ENCODE measurements at regions not wholly inside any gene's neighbourhood (a gene's known extent, or its start where the extent isn't known, plus 50 kb on each side); places are given as distances from the start of the nearest gene placed in this dataset.

DNA sequence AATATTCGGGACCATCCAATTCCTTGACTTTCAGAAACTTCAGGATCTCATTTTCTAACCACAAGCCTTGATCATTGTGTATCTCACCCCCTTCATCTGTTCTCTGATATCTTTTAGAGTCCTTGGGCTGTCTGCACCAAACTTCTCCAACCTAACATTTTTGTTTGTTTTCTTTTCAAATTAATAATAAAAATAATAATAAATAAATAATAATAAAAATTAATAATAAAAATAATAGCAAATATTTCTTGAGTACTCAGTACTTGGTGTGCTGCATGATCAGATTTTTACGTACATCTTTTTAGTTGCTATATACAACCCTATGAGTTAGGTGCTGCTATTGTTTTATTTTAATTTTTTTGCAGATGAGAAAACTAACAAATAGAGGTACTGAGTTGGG lies 70.2 kb upstream of the TPRG1 start:
- H3K27ac ChIP-seq: peak overlapping the region; percentile 91
- TF ChIP-seq POLR2AphosphoS5 (IDR thresholded peaks at IDR 0.05; ENCODE audit: insufficient read depth in 1 of 2, low read depth in 1 of 2): no peak
- TF ChIP-seq, protein P1, sequence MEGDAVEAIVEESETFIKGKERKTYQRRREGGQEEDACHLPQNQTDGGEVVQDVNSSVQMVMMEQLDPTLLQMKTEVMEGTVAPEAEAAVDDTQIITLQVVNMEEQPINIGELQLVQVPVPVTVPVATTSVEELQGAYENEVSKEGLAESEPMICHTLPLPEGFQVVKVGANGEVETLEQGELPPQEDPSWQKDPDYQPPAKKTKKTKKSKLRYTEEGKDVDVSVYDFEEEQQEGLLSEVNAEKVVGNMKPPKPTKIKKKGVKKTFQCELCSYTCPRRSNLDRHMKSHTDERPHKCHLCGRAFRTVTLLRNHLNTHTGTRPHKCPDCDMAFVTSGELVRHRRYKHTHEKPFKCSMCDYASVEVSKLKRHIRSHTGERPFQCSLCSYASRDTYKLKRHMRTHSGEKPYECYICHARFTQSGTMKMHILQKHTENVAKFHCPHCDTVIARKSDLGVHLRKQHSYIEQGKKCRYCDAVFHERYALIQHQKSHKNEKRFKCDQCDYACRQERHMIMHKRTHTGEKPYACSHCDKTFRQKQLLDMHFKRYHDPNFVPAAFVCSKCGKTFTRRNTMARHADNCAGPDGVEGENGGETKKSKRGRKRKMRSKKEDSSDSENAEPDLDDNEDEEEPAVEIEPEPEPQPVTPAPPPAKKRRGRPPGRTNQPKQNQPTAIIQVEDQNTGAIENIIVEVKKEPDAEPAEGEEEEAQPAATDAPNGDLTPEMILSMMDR (IDR thresholded peaks at IDR 0.05): no peak
- TF ChIP-seq POLR2A (IDR thresholded peaks at IDR 0.05): no peak

DNA sequence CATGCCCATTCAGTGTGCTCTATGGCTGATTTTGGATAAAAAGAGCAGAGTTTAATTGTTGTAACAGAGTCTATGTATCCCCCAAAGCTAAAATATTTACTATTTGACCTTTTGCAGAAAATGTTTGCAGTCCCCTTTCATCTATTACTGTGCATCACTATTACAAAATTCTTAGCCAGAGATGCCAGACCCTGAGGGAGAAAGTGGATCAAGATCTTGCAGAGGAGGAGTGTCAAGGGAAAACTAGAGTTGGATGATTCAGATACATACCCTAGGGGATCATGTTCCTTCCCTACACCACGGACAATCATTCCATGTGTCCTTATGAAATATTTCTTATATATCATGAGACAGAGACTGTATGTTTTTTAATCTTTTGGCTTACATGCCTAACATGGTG lies 68.6 kb upstream of the TPRG1 start:
- H3K27me3 ChIP-seq: no peaks in the 10 kb centered on the region
- DNase-seq (ENCODE audit: extremely low spot score in 2 of 2): no peak
- H3K36me3 ChIP-seq: no peaks in the 10 kb centered on the region
- H3K4me3 ChIP-seq: no peak overlapping the region
- H3K27ac ChIP-seq: peak overlapping the region; percentile 40
- TF ChIP-seq, protein P1 (IDR thresholded peaks at IDR 0.05): no peak
- no peak for TF ChIP-seq POLR2AphosphoS5 (IDR thresholded peaks at IDR 0.05; ENCODE audit: insufficient read depth in 1 of 2, low read depth in 1 of 2)
- TF ChIP-seq POLR2A (IDR thresholded peaks at IDR 0.05): no peak
- H3K4me1 ChIP-seq: peaks cover 61% of the 10 kb centered on the region
- H3K9me3 ChIP-seq: no peaks in the 10 kb centered on the region
- intact Hi-C loops (cut with DNase I): no loop called here

More for the DNA sequence above, 70.2 kb upstream of the TPRG1 start:
- no peak for DNase-seq (ENCODE audit: extremely low spot score in 2 of 2)
- Histone ChIP-seq H3K4me1 (peaks cover 68% of the 10 kb centered on the region), H3K27me3 (no peaks in the 10 kb centered on the region), H3K9me3 (no peaks in the 10 kb centered on the region), H3K36me3 (no peaks in the 10 kb centered on the region), H3K4me3 (no peak overlapping the region)
- intact Hi-C loops (cut with DNase I): no loop called here

DNA sequence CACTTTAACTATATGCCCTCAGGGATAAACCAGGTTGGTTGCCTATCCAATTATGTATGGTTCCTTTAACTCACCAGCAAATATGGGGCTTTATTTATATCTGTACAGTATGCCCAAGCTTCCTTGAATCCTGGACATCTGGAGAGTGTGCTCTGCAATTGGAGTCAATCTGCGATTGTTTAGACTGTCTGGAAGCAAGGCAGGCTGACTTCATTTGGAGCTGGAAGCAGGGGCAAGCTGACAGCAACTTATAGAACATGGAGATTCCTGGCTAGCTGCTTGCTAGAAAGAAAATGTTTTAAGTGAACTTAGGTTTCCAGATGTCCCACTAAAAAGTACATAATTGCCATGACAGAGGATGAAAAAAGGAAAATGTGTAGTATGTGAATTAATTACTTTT lies 63.7 kb upstream of the TPRG1 start:
- no peak for TF ChIP-seq POLR2AphosphoS5 (IDR thresholded peaks at IDR 0.05; ENCODE audit: insufficient read depth in 1 of 2, low read depth in 1 of 2)
- TF ChIP-seq POLR2A (IDR thresholded peaks at IDR 0.05): no peak
- TF ChIP-seq, protein P1 (IDR thresholded peaks at IDR 0.05): no peak
- H3K27me3 ChIP-seq: no peaks in the 10 kb centered on the region
- no peaks in the 10 kb centered on the region for H3K9me3 ChIP-seq
- H3K4me3 ChIP-seq: no peak overlapping the region
- no peak for DNase-seq (ENCODE audit: extremely low spot score in 2 of 2)
- peaks cover 28% of the 10 kb centered on the region for H3K4me1 ChIP-seq
- intact Hi-C loops (cut with DNase I): no loop called here
- no peaks in the 10 kb centered on the region for H3K36me3 ChIP-seq
- H3K27ac ChIP-seq: peak overlapping the region; percentile 68

DNA sequence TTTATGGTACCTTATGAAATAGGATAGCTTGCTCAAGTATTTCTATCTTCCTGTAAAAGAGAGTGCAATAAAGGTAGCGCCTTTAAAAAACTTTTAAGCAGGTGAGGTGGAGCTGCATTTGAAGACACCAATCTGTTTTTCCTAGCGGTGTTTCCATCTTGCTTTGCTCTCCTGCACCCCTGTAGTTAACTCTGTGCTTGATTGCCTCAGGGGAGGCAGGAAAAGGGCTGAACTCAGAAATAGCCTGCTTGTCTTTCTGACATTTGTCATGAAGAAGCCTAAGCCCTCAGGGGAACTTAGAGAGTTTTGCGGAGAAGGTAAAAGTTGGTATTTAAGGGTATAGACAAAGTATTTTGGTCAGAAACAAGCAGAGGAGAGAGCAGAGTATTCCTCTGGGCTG lies 63.0 kb upstream of the TPRG1 start:
- DNase-seq (ENCODE audit: extremely low spot score in 2 of 2): no peak
- Histone ChIP-seq H3K4me3 (no peak overlapping the region), H3K27ac (peak overlapping the region; percentile 68), H3K27me3 (no peaks in the 10 kb centered on the region), H3K9me3 (no peaks in the 10 kb centered on the region), H3K36me3 (no peaks in the 10 kb centered on the region), H3K4me1 (peaks cover 22% of the 10 kb centered on the region)
- TF ChIP-seq POLR2A (IDR thresholded peaks at IDR 0.05) (no peak), POLR2AphosphoS5 (IDR thresholded peaks at IDR 0.05; ENCODE audit: insufficient read depth in 1 of 2, low read depth in 1 of 2) (no peak)
- TF ChIP-seq, protein P1 (IDR thresholded peaks at IDR 0.05): no peak
- intact Hi-C loops (cut with DNase I): no loop called here

DNA sequence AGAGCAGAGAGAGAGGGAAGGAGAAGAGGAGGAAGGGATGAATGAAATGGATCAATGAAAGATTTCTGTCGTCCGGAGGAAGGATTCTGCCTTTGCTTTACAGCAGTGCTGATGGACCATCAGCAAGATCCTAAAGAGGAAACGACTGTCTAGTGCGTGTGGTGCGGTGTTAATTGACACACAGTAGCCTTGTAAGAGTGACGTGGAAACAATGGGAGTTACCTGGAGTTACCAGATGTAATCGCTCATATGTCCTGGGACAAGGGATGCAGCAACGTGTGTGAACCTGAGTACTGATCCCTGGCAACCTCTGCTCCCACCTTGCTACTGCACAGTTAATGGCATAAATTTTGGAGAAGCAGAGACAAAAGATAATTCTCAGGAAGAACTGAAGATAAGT lies 62.6 kb upstream of the TPRG1 start:
- intact Hi-C loops (cut with DNase I): no loop called here
- no peaks in the 10 kb centered on the region for H3K27me3 ChIP-seq
- TF ChIP-seq POLR2AphosphoS5 (IDR thresholded peaks at IDR 0.05; ENCODE audit: insufficient read depth in 1 of 2, low read depth in 1 of 2) (no peak), POLR2A (IDR thresholded peaks at IDR 0.05) (no peak)
- TF ChIP-seq, protein P1 (IDR thresholded peaks at IDR 0.05): no peak
- no peak for DNase-seq (ENCODE audit: extremely low spot score in 2 of 2)
- H3K27ac ChIP-seq: peak overlapping the region; percentile 68
- no peak overlapping the region for H3K4me3 ChIP-seq
- no peaks in the 10 kb centered on the region for H3K9me3 ChIP-seq
- H3K4me1 ChIP-seq: peaks cover 21% of the 10 kb centered on the region
- no peaks in the 10 kb centered on the region for H3K36me3 ChIP-seq

Measured in vagina (tissue), 2 donors.